CD4-positive, CD25-positive, alpha-beta regulatory T cell (primary cell): ENCODE measurements at regions not wholly inside any gene's neighbourhood (a gene's known extent, or its start where the extent isn't known, plus 50 kb on each side); places are given as distances from the start of the nearest gene placed in this dataset.

ENCODE experiments used
- ATAC-seq, 2 donors: fragments of 150-1000 bp; cut with Tn5 transposase; one replicate each; pipeline ENCODE4 v1.10.0; 2021; ENCODE audit warnings: low read depth in 2 of 2, moderate number of reproducible peaks in 2 of 2, moderate library complexity in 1 of 2
- DNase-seq, 3 donors: peaks; one replicate each; pipeline versions ENCODE4 v3.0.0 to v3.0.0-alpha.2; 2012 to 2022; ENCODE audit warnings: mixed read lengths in 1 of 3
- H3K27ac ChIP-seq: one replicate; pipeline ENCODE4 v1.7.0; 2013; ENCODE audit warnings: mild to moderate bottlenecking, low read length; ENCODE audit not compliant: insufficient read depth, poor library complexity, severe bottlenecking
- H3K27me3 ChIP-seq: one replicate; pipeline ENCODE4 v1.7.0; 2013; ENCODE audit warnings: low read length; ENCODE audit not compliant: control insufficient read depth, insufficient read depth
- H3K36me3 ChIP-seq: one replicate; pipeline ENCODE4 v1.7.0; 2013; ENCODE audit warnings: mild to moderate bottlenecking, low read length, moderate library complexity; ENCODE audit not compliant: control insufficient read depth, insufficient read depth
- H3K4me1 ChIP-seq: 2 replicates; pipeline ENCODE4 v1.7.0; 2013; ENCODE audit warnings: mild to moderate bottlenecking, low read length; ENCODE audit not compliant: insufficient read depth, control insufficient read depth, poor library complexity, severe bottlenecking
- H3K4me3 ChIP-seq: one replicate; pipeline ENCODE4 v1.7.0; 2013; ENCODE audit warnings: low read depth, mild to moderate bottlenecking, low read length, moderate library complexity
- H3K9me3 ChIP-seq, 2 experiments: 1 replicate in 1 of 2; 2 replicates in 1 of 2; pipeline ENCODE4 v1.7.0; 2013; ENCODE audit warnings: low read length in 2 of 2, mild to moderate bottlenecking in 1 of 2, moderate library complexity in 1 of 2; ENCODE audit not compliant: control insufficient read depth in 2 of 2
- H3K27ac Mint-ChIP-seq, 3 donors: one replicate each; pipeline ENCODE4 v1.8.0; 2020 to 2022; ENCODE audit warnings: mild to moderate bottlenecking in 3 of 3, mixed read lengths in 3 of 3, moderate library complexity in 2 of 3
- H3K27me3 Mint-ChIP-seq: one replicate; pipeline ENCODE4 v1.8.0; 2022; ENCODE audit warnings: mild to moderate bottlenecking, mixed read lengths
- H3K36me3 Mint-ChIP-seq: one replicate; pipeline ENCODE4 v1.8.0; 2020; ENCODE audit warnings: mixed read lengths
- H3K4me1 Mint-ChIP-seq, 4 donors: one replicate each; pipeline ENCODE4 v1.8.0; 2020 to 2022; ENCODE audit warnings: mixed read lengths in 4 of 4, mild to moderate bottlenecking in 1 of 4
- H3K4me3 Mint-ChIP-seq, 4 donors: one replicate each; pipeline ENCODE4 v1.8.0; 2020 to 2022; ENCODE audit warnings: mild to moderate bottlenecking in 4 of 4, mixed read lengths in 4 of 4, moderate library complexity in 3 of 4
- H3K9me3 Mint-ChIP-seq, 7 donors: one replicate each; pipeline ENCODE4 v1.8.0; 2020 to 2022; ENCODE audit warnings: mixed read lengths in 7 of 7, mild to moderate bottlenecking in 3 of 7, moderate library complexity in 2 of 7

GRCh38 chr6:147708170-147708569, 199.7 kb downstream of the SAMD5 start:
- no peak for ATAC-seq
- Mint-ChIP-seq H3K9me3 (peaks cover 0 to 3% (median 0%) of the 10 kb centered on the region in 7 donors), H3K27ac (no peak overlapping the region), H3K27me3 (peaks cover 5% of the 10 kb centered on the region), H3K4me3 (no peak overlapping the region), H3K36me3 (no peaks in the 10 kb centered on the region), H3K4me1 (no peaks in the 10 kb centered on the region)
- Histone ChIP-seq H3K4me3 (no peak overlapping the region), H3K27ac (no peak overlapping the region), H3K4me1 (no peaks in the 10 kb centered on the region), H3K36me3 (no peaks in the 10 kb centered on the region), H3K27me3 (no peaks in the 10 kb centered on the region), H3K9me3 (no peaks in the 10 kb centered on the region)
- no peak for DNase-seq

- ATAC-seq: no peak
- Histone ChIP-seq H3K4me3 (no peak overlapping the region), H3K27me3 (no peaks in the 10 kb centered on the region), H3K9me3 (no peaks in the 10 kb centered on the region), H3K27ac (no peak overlapping the region), H3K4me1 (no peaks in the 10 kb centered on the region), H3K36me3 (no peaks in the 10 kb centered on the region)
- H3K27me3 Mint-ChIP-seq: peaks cover 5% of the 10 kb centered on the region
- no peaks in the 10 kb centered on the region for H3K36me3 Mint-ChIP-seq
- no peak for DNase-seq
- no peak overlapping the region for H3K4me3 Mint-ChIP-seq
- H3K27ac Mint-ChIP-seq: no peak overlapping the region
- peaks cover 0 to 4% (median under 1%) of the 10 kb centered on the region in 7 donors for H3K9me3 Mint-ChIP-seq
- no peaks in the 10 kb centered on the region for H3K4me1 Mint-ChIP-seq
These were observed 201.1 kb downstream of the SAMD5 start for GRCh38 chr6:147709396-147710272.

- Histone ChIP-seq H3K4me1 (no peaks in the 10 kb centered on the region), H3K36me3 (no peaks in the 10 kb centered on the region), H3K27me3 (no peaks in the 10 kb centered on the region), H3K9me3 (no peaks in the 10 kb centered on the region), H3K4me3 (no peak overlapping the region), H3K27ac (no peak overlapping the region)
- Mint-ChIP-seq H3K4me3 (no peak overlapping the region), H3K27ac (no peak overlapping the region), H3K36me3 (no peaks in the 10 kb centered on the region), H3K27me3 (peaks cover 5% of the 10 kb centered on the region), H3K4me1 (no peaks in the 10 kb centered on the region), H3K9me3 (peaks cover 0 to 4% (median 1%) of the 10 kb centered on the region in 7 donors)
- ATAC-seq (no peak), DNase-seq (no peak)
These were observed 202.4 kb downstream of the SAMD5 start for GRCh38 chr6:147710890-147711289.

- Histone ChIP-seq H3K4me3 (no peak overlapping the region), H3K27me3 (no peaks in the 10 kb centered on the region), H3K36me3 (no peaks in the 10 kb centered on the region), H3K9me3 (no peaks in the 10 kb centered on the region), H3K4me1 (no peaks in the 10 kb centered on the region), H3K27ac (no peak overlapping the region)
- no peaks in the 10 kb centered on the region for H3K36me3 Mint-ChIP-seq
- H3K27me3 Mint-ChIP-seq: peaks cover under 1% of the 10 kb centered on the region
- no peak for DNase-seq
- ATAC-seq: no peak
- no peak overlapping the region for H3K27ac Mint-ChIP-seq
- no peak overlapping the region for H3K4me3 Mint-ChIP-seq
- H3K4me1 Mint-ChIP-seq: no peaks in the 10 kb centered on the region
- H3K9me3 Mint-ChIP-seq: peaks cover 0 to 4% (median 1%) of the 10 kb centered on the region in 7 donors
These were observed 203.0 kb downstream of the SAMD5 start for GRCh38 chr6:147711476-147711875.

GRCh38 chr6:147712841-147713240, 204.4 kb downstream of the SAMD5 start:
- ATAC-seq (no peak), DNase-seq (no peak)
- Mint-ChIP-seq H3K4me1 (no peaks in the 10 kb centered on the region), H3K4me3 (no peak overlapping the region), H3K27me3 (no peaks in the 10 kb centered on the region), H3K27ac (no peak overlapping the region), H3K9me3 (peaks cover 0 to 6% (median 2%) of the 10 kb centered on the region in 7 donors), H3K36me3 (no peaks in the 10 kb centered on the region)
- H3K4me3 ChIP-seq: no peak overlapping the region
- no peaks in the 10 kb centered on the region for H3K36me3 ChIP-seq
- no peaks in the 10 kb centered on the region for H3K9me3 ChIP-seq
- H3K27ac ChIP-seq: no peak overlapping the region
- H3K4me1 ChIP-seq: no peaks in the 10 kb centered on the region
- H3K27me3 ChIP-seq: no peaks in the 10 kb centered on the region

- peaks cover 0 to 9% (median 2%) of the 10 kb centered on the region in 7 donors for H3K9me3 Mint-ChIP-seq
- Histone ChIP-seq H3K36me3 (no peaks in the 10 kb centered on the region), H3K9me3 (no peaks in the 10 kb centered on the region), H3K27me3 (no peaks in the 10 kb centered on the region), H3K27ac (no peak overlapping the region), H3K4me3 (no peak overlapping the region), H3K4me1 (no peaks in the 10 kb centered on the region)
- H3K36me3 Mint-ChIP-seq: no peaks in the 10 kb centered on the region
- H3K27ac Mint-ChIP-seq: no peak overlapping the region
- H3K4me3 Mint-ChIP-seq: no peak overlapping the region
- no peaks in the 10 kb centered on the region for H3K27me3 Mint-ChIP-seq
- DNase-seq: no peak
- ATAC-seq: no peak
- H3K4me1 Mint-ChIP-seq: no peaks in the 10 kb centered on the region
These were observed 206.5 kb downstream of the SAMD5 start for GRCh38 chr6:147715035-147715434.

- Histone ChIP-seq H3K4me3 (no peak overlapping the region), H3K36me3 (no peaks in the 10 kb centered on the region), H3K27me3 (no peaks in the 10 kb centered on the region), H3K9me3 (no peaks in the 10 kb centered on the region), H3K27ac (no peak overlapping the region), H3K4me1 (no peaks in the 10 kb centered on the region)
- no peaks in the 10 kb centered on the region for H3K27me3 Mint-ChIP-seq
- H3K4me1 Mint-ChIP-seq: no peaks in the 10 kb centered on the region
- ATAC-seq: no peak
- H3K36me3 Mint-ChIP-seq: no peaks in the 10 kb centered on the region
- H3K27ac Mint-ChIP-seq: no peak overlapping the region
- H3K4me3 Mint-ChIP-seq: no peak overlapping the region
- no peak for DNase-seq
- peaks cover 0 to 9% (median 1%) of the 10 kb centered on the region in 7 donors for H3K9me3 Mint-ChIP-seq
These were observed 207.9 kb downstream of the SAMD5 start for GRCh38 chr6:147716434-147716833.

GRCh38 chr6:147717991-147718390, 209.5 kb downstream of the SAMD5 start:
- Mint-ChIP-seq H3K36me3 (no peaks in the 10 kb centered on the region), H3K27ac (no peak overlapping the region), H3K27me3 (no peaks in the 10 kb centered on the region), H3K9me3 (peaks cover 0 to 14% (median 2%) of the 10 kb centered on the region in 7 donors), H3K4me1 (no peaks in the 10 kb centered on the region), H3K4me3 (no peak overlapping the region)
- Histone ChIP-seq H3K27ac (no peak overlapping the region), H3K4me3 (no peak overlapping the region), H3K9me3 (peaks cover 2 to 4% of the 10 kb centered on the region in 2 experiments), H3K36me3 (no peaks in the 10 kb centered on the region), H3K4me1 (no peaks in the 10 kb centered on the region), H3K27me3 (no peaks in the 10 kb centered on the region)
- no peak for ATAC-seq
- DNase-seq: no peak
